ENCODE measurements at regions not wholly inside any gene's neighbourhood (a gene's known extent, or its start where the extent isn't known, plus 50 kb on each side); places are given as distances from the start of the nearest gene placed in this dataset.

DNA sequence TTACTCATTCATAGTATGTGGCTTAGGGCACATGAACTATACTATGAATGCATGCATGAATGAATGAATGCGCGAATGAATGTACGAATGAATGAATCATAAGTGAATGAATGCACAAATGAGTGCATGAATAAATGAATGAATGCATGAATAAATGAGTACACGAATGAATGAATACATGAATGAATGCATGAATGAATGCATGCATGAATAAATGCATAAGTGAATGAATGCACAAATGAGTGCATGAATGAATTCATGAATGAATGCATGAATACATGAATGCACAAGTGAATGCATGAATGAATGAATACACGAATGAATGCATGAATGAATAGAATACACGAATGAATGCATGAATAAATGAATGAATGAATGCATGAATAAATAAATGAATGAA lies 52.5 kb upstream of the FCN1 start:
- Histone ChIP-seq H3K4me2 (ENCODE audit: low read length) (no peak overlapping the region), H2AFZ (no peak overlapping the region), H3K4me1 (peaks cover 11% of the 10 kb centered on the region), H3K4me3 (ENCODE audit: low read depth, low read length) (no peak overlapping the region), H3K27ac (no peak overlapping the region), H3K9me3 (ENCODE audit: control insufficient read depth, low read length) (no peaks in the 10 kb centered on the region), H3K9ac (no peak overlapping the region), H3K27me3 (ENCODE audit: control insufficient read depth, insufficient read depth, low read length) (no peaks in the 10 kb centered on the region), H3K36me3 (ENCODE audit: control insufficient read depth, insufficient read depth, low read length) (no peaks in the 10 kb centered on the region), H3K79me2 (no peaks in the 10 kb centered on the region)
- TF ChIP-seq, protein P1, sequence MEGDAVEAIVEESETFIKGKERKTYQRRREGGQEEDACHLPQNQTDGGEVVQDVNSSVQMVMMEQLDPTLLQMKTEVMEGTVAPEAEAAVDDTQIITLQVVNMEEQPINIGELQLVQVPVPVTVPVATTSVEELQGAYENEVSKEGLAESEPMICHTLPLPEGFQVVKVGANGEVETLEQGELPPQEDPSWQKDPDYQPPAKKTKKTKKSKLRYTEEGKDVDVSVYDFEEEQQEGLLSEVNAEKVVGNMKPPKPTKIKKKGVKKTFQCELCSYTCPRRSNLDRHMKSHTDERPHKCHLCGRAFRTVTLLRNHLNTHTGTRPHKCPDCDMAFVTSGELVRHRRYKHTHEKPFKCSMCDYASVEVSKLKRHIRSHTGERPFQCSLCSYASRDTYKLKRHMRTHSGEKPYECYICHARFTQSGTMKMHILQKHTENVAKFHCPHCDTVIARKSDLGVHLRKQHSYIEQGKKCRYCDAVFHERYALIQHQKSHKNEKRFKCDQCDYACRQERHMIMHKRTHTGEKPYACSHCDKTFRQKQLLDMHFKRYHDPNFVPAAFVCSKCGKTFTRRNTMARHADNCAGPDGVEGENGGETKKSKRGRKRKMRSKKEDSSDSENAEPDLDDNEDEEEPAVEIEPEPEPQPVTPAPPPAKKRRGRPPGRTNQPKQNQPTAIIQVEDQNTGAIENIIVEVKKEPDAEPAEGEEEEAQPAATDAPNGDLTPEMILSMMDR (IDR thresholded peaks at IDR 0.05): no peak

- no peak overlapping the region for H3K4me3 ChIP-seq (ENCODE audit: low read depth, low read length)
- TF ChIP-seq, protein P1 (IDR thresholded peaks at IDR 0.05): no peak
- peaks cover 11% of the 10 kb centered on the region for H3K4me1 ChIP-seq
- no peaks in the 10 kb centered on the region for H3K79me2 ChIP-seq
- no peak overlapping the region for H2AFZ ChIP-seq
- no peaks in the 10 kb centered on the region for H3K9me3 ChIP-seq (ENCODE audit: control insufficient read depth, low read length)
- no peaks in the 10 kb centered on the region for H3K27me3 ChIP-seq (ENCODE audit: control insufficient read depth, insufficient read depth, low read length)
- no peak overlapping the region for H3K4me2 ChIP-seq (ENCODE audit: low read length)
- no peak overlapping the region for H3K27ac ChIP-seq
- no peak overlapping the region for H3K9ac ChIP-seq
- no peaks in the 10 kb centered on the region for H3K36me3 ChIP-seq (ENCODE audit: control insufficient read depth, insufficient read depth, low read length)
These were observed 53.0 kb upstream of the FCN1 start for GRCh38 chr9:134970719-134971118.

GRCh38 chr9:134971196-134971595 lies 53.5 kb upstream of the FCN1 start:
- H3K4me1 ChIP-seq: peaks cover 11% of the 10 kb centered on the region
- H3K27me3 ChIP-seq (ENCODE audit: control insufficient read depth, insufficient read depth, low read length): no peaks in the 10 kb centered on the region
- TF ChIP-seq, protein P1 (IDR thresholded peaks at IDR 0.05): no peak
- H3K36me3 ChIP-seq (ENCODE audit: control insufficient read depth, insufficient read depth, low read length): no peaks in the 10 kb centered on the region
- no peak overlapping the region for H3K4me2 ChIP-seq (ENCODE audit: low read length)
- no peak overlapping the region for H3K9ac ChIP-seq
- no peak overlapping the region for H2AFZ ChIP-seq
- H3K9me3 ChIP-seq (ENCODE audit: control insufficient read depth, low read length): no peaks in the 10 kb centered on the region
- no peak overlapping the region for H3K27ac ChIP-seq
- no peak overlapping the region for H3K4me3 ChIP-seq (ENCODE audit: low read depth, low read length)
- H3K79me2 ChIP-seq: no peaks in the 10 kb centered on the region

GRCh38 chr9:134971696-134972095 lies 54.0 kb upstream of the FCN1 start:
- Histone ChIP-seq H3K4me3 (ENCODE audit: low read depth, low read length) (no peak overlapping the region), H3K27me3 (ENCODE audit: control insufficient read depth, insufficient read depth, low read length) (no peaks in the 10 kb centered on the region), H3K27ac (no peak overlapping the region), H3K9ac (no peak overlapping the region), H3K36me3 (ENCODE audit: control insufficient read depth, insufficient read depth, low read length) (no peaks in the 10 kb centered on the region), H3K4me2 (ENCODE audit: low read length) (no peak overlapping the region), H3K9me3 (ENCODE audit: control insufficient read depth, low read length) (no peaks in the 10 kb centered on the region), H3K79me2 (no peaks in the 10 kb centered on the region), H3K4me1 (peaks cover 11% of the 10 kb centered on the region), H2AFZ (no peak overlapping the region)
- TF ChIP-seq, protein P1 (IDR thresholded peaks at IDR 0.05): no peak

DNA sequence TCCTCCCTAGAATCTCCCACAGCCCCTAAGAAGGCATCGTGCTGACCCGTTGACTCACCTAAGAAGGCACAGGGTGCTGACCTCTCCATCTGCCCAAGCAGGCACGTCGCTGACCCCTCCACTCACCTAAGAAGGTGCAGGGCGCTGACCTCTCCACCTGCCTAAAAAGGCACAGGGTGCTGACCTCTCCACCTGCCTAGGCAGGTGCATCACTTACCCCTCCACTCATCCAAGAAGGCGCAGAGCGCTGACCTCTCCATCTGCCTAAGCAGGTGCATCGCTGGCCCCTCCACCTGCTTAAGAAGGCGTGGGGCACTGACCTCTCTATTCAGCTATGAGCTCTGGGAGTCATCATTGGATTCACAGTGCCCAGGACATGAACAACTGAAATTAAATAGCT lies 54.4 kb upstream of the FCN1 start:
- Histone ChIP-seq H3K27me3 (ENCODE audit: control insufficient read depth, insufficient read depth, low read length) (no peaks in the 10 kb centered on the region), H3K4me2 (ENCODE audit: low read length) (no peak overlapping the region), H2AFZ (no peak overlapping the region), H3K9me3 (ENCODE audit: control insufficient read depth, low read length) (no peaks in the 10 kb centered on the region), H3K9ac (no peak overlapping the region), H3K27ac (no peak overlapping the region), H3K79me2 (no peaks in the 10 kb centered on the region), H3K4me3 (ENCODE audit: low read depth, low read length) (no peak overlapping the region), H3K4me1 (peaks cover 9% of the 10 kb centered on the region), H3K36me3 (ENCODE audit: control insufficient read depth, insufficient read depth, low read length) (no peaks in the 10 kb centered on the region)
- TF ChIP-seq, protein P1 (IDR thresholded peaks at IDR 0.05): no peak
